Fibroblast of pulmonary artery (primary cell): ENCODE measurements at regions not wholly inside any gene's neighbourhood (a gene's known extent, or its start where the extent isn't known, plus 50 kb on each side); places are given as distances from the start of the nearest gene placed in this dataset.
"Not testable (repeated sequence)": the region's sequence is repeated elsewhere in the genome, so short reads cannot be mapped to it uniquely, and the experiment has no call there.

Experiments
- DNase-seq: peaks from one replicate; pipeline ENCODE4 v3.0.0-alpha.2; 2010; ENCODE audit warnings: low read depth
- H3K4me3 ChIP-seq: replicated peaks from 2 replicates; pipeline ENCODE4 v1.5.1; 2011; ENCODE audit warnings: low read depth, mild to moderate bottlenecking, control low read depth, low read length, moderate library complexity
- CTCF ChIP-seq: IDR thresholded peaks from 2 replicates; pipeline ENCODE4 v1.5.1; 2011; ENCODE audit warnings: mild to moderate bottlenecking, control low read depth, low read length, inconsistent platforms; ENCODE audit errors: missing control alignments

GRCh38 chr3:4907050-4907449 lies 72.2 kb upstream of the BHLHE40 start:
- H3K4me3 ChIP-seq, result no peak overlapping the region
- no peak for DNase-seq
- TF ChIP-seq CTCF, result no peak

- H3K4me3 ChIP-seq, result no peak overlapping the region
- no peak for DNase-seq
- no peak for TF ChIP-seq CTCF
These were observed 71.4 kb upstream of the BHLHE40 start for GRCh38 chr3:4907643-4908432.

GRCh38 chr3:4908433-4909156 lies 70.6 kb upstream of the BHLHE40 start:
- DNase-seq, result no peak
- TF ChIP-seq CTCF, result no peak
- no peak overlapping the region for H3K4me3 ChIP-seq

GRCh38 chr3:4914464-4914863 lies 64.8 kb upstream of the BHLHE40 start:
- TF ChIP-seq CTCF, result no peak
- H3K4me3 ChIP-seq, result no peak overlapping the region

GRCh38 chr3:4921589-4921988 lies 57.6 kb upstream of the BHLHE40 start:
- not testable (repeated sequence) for H3K4me3 ChIP-seq, DNase-seq

More at GRCh38 chr3:4914464-4914863, 64.8 kb upstream of the BHLHE40 start:
- DNase-seq, result no peak

- no peak for TF ChIP-seq CTCF
- DNase-seq, result no peak
- no peak overlapping the region for H3K4me3 ChIP-seq
These were observed 52.3 kb upstream of the BHLHE40 start for GRCh38 chr3:4926892-4927291.

GRCh38 chr3:4928277-4928789 lies 50.9 kb upstream of the BHLHE40 start:
- no peak for DNase-seq
- no peak overlapping the region for H3K4me3 ChIP-seq
- TF ChIP-seq CTCF, result no peak
